Mucosa of stomach (tissue), 1 donor: ENCODE measurements at regions not wholly inside any gene's neighbourhood (a gene's known extent, or its start where the extent isn't known, plus 50 kb on each side); places are given as distances from the start of the nearest gene placed in this dataset.

ENCODE experiments used
- H3K27me3 ChIP-seq: one replicate; pipeline ENCODE4 v1.7.0; 2013; ENCODE audit warnings: mild to moderate bottlenecking, low read length; ENCODE audit not compliant: control insufficient read depth, insufficient read depth
- H3K36me3 ChIP-seq: one replicate; pipeline ENCODE4 v1.7.0; 2013; ENCODE audit warnings: low read length; ENCODE audit not compliant: control insufficient read depth, insufficient read depth
- H3K4me1 ChIP-seq: one replicate; pipeline ENCODE4 v1.7.0; 2013; ENCODE audit warnings: mild to moderate bottlenecking, low read length; ENCODE audit not compliant: control insufficient read depth, insufficient read depth
- H3K4me3 ChIP-seq: one replicate; pipeline ENCODE4 v1.7.0; 2013; ENCODE audit warnings: low read length
- H3K9ac ChIP-seq: one replicate; pipeline ENCODE4 v1.7.0; 2013; ENCODE audit warnings: mild to moderate bottlenecking, low read length, moderate library complexity
- H3K9me3 ChIP-seq: one replicate; pipeline ENCODE4 v1.7.0; 2013; ENCODE audit warnings: mild to moderate bottlenecking, low read length, moderate library complexity; ENCODE audit not compliant: control insufficient read depth
- donor health status: Pancreatic carcinoma.

GRCh38 chr2:40824278-40824677, 372.4 kb upstream of the SLC8A1 start:
- Histone ChIP-seq H3K9me3 (no peaks in the 10 kb centered on the region), H3K4me1 (no peaks in the 10 kb centered on the region), H3K9ac (no peak overlapping the region), H3K4me3 (no peak overlapping the region), H3K36me3 (no peaks in the 10 kb centered on the region), H3K27me3 (no peaks in the 10 kb centered on the region)

GRCh38 chr2:40827392-40827791, 375.5 kb upstream of the SLC8A1 start:
- Histone ChIP-seq H3K4me3 (no peak overlapping the region), H3K9me3 (no peaks in the 10 kb centered on the region), H3K4me1 (no peaks in the 10 kb centered on the region), H3K27me3 (no peaks in the 10 kb centered on the region), H3K36me3 (no peaks in the 10 kb centered on the region), H3K9ac (no peak overlapping the region)

- Histone ChIP-seq H3K4me1 (no peaks in the 10 kb centered on the region), H3K36me3 (no peaks in the 10 kb centered on the region), H3K27me3 (no peaks in the 10 kb centered on the region)
Measured at GRCh38 chr2:40831321-40831873, 379.5 kb upstream of the SLC8A1 start.

GRCh38 chr2:40841856-40842255, 390.0 kb upstream of the SLC8A1 start:
- Histone ChIP-seq H3K4me1 (no peaks in the 10 kb centered on the region), H3K9me3 (no peaks in the 10 kb centered on the region), H3K27me3 (no peaks in the 10 kb centered on the region), H3K4me3 (no peak overlapping the region), H3K36me3 (no peaks in the 10 kb centered on the region), H3K9ac (no peak overlapping the region)

More at GRCh38 chr2:40831321-40831873, 379.5 kb upstream of the SLC8A1 start:
- no peaks in the 10 kb centered on the region for H3K9me3 ChIP-seq
- no peak overlapping the region for H3K4me3 ChIP-seq
- no peak overlapping the region for H3K9ac ChIP-seq

- H3K4me3 ChIP-seq = no peak overlapping the region
- no peaks in the 10 kb centered on the region for H3K9me3 ChIP-seq
- no peaks in the 10 kb centered on the region for H3K36me3 ChIP-seq
- no peak overlapping the region for H3K9ac ChIP-seq
- no peaks in the 10 kb centered on the region for H3K4me1 ChIP-seq
- H3K27me3 ChIP-seq = no peaks in the 10 kb centered on the region
Measured at GRCh38 chr2:40844353-40845277, 392.7 kb upstream of the SLC8A1 start.

GRCh38 chr2:40851661-40852060, 399.8 kb upstream of the SLC8A1 start:
- Histone ChIP-seq H3K27me3 (no peaks in the 10 kb centered on the region), H3K36me3 (no peaks in the 10 kb centered on the region)

GRCh38 chr2:40859617-40860016, 407.7 kb upstream of the SLC8A1 start:
- Histone ChIP-seq H3K9ac (no peak overlapping the region), H3K36me3 (no peaks in the 10 kb centered on the region), H3K4me3 (no peak overlapping the region), H3K4me1 (no peaks in the 10 kb centered on the region), H3K27me3 (no peaks in the 10 kb centered on the region), H3K9me3 (no peaks in the 10 kb centered on the region)

More at GRCh38 chr2:40851661-40852060, 399.8 kb upstream of the SLC8A1 start:
- Histone ChIP-seq H3K9ac (no peak overlapping the region), H3K4me3 (no peak overlapping the region), H3K4me1 (no peaks in the 10 kb centered on the region), H3K9me3 (no peaks in the 10 kb centered on the region)

GRCh38 chr2:40867829-40868228, 415.9 kb upstream of the SLC8A1 start:
- Histone ChIP-seq H3K27me3 (no peaks in the 10 kb centered on the region), H3K36me3 (no peaks in the 10 kb centered on the region)

GRCh38 chr2:40872580-40872979, 420.7 kb upstream of the SLC8A1 start:
- no peak overlapping the region for H3K4me3 ChIP-seq
- H3K27me3 ChIP-seq = no peaks in the 10 kb centered on the region
- H3K9me3 ChIP-seq = no peaks in the 10 kb centered on the region
- no peaks in the 10 kb centered on the region for H3K36me3 ChIP-seq
- no peak overlapping the region for H3K9ac ChIP-seq
- no peaks in the 10 kb centered on the region for H3K4me1 ChIP-seq

More at GRCh38 chr2:40867829-40868228, 415.9 kb upstream of the SLC8A1 start:
- Histone ChIP-seq H3K4me3 (no peak overlapping the region), H3K4me1 (no peaks in the 10 kb centered on the region), H3K9ac (no peak overlapping the region), H3K9me3 (no peaks in the 10 kb centered on the region)

- H3K4me3 ChIP-seq = no peak overlapping the region
- no peak overlapping the region for H3K9ac ChIP-seq
- H3K9me3 ChIP-seq = no peaks in the 10 kb centered on the region
- no peaks in the 10 kb centered on the region for H3K4me1 ChIP-seq
- H3K36me3 ChIP-seq = no peaks in the 10 kb centered on the region
- H3K27me3 ChIP-seq = no peaks in the 10 kb centered on the region
Measured at GRCh38 chr2:40874380-40874779, 422.5 kb upstream of the SLC8A1 start.

GRCh38 chr2:40877734-40878288, 425.9 kb upstream of the SLC8A1 start:
- Histone ChIP-seq H3K27me3 (no peaks in the 10 kb centered on the region), H3K9me3 (no peaks in the 10 kb centered on the region), H3K36me3 (no peaks in the 10 kb centered on the region), H3K4me1 (no peaks in the 10 kb centered on the region), H3K9ac (no peak overlapping the region), H3K4me3 (no peak overlapping the region)

- no peak overlapping the region for H3K4me3 ChIP-seq
- H3K9me3 ChIP-seq = no peaks in the 10 kb centered on the region
- H3K36me3 ChIP-seq = no peaks in the 10 kb centered on the region
- H3K9ac ChIP-seq = no peak overlapping the region
- no peaks in the 10 kb centered on the region for H3K27me3 ChIP-seq
- H3K4me1 ChIP-seq = no peaks in the 10 kb centered on the region
Measured at GRCh38 chr2:40879305-40879704, 427.4 kb upstream of the SLC8A1 start.
